HG03442 (cell line): ENCODE measurements at regions not wholly inside any gene's neighbourhood (a gene's known extent, or its start where the extent isn't known, plus 50 kb on each side); places are given as distances from the start of the nearest gene placed in this dataset.

Source experiments
- ATAC-seq: cut with Tn5 transposase; IDR thresholded peaks from one replicate; pipeline ENCODE4 v1.9.1; 2021; ENCODE audit warnings: mild to moderate bottlenecking, moderate library complexity; ENCODE audit not compliant: unreplicated experiment

DNA sequence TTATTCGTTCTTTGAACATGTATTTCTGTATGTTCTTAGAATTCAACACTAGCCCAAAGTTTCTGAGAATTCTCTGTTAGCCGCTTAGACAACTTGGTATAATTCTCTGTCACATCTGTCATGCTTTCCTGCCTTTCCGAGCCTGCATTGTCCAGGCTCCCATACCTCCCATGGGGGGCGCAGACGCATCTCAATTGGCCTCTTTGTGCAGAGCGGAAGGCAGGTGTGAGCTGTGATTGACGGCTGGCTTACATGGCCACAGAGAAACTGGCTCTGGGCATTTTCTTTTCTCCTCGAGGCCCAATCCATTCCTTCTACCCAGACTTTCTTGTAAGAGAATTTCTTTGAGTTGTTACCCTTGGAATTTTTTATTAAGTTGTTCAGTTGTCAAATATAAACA is 132.7 kb upstream of the SESN3 start:
- ATAC-seq = no peak

DNA sequence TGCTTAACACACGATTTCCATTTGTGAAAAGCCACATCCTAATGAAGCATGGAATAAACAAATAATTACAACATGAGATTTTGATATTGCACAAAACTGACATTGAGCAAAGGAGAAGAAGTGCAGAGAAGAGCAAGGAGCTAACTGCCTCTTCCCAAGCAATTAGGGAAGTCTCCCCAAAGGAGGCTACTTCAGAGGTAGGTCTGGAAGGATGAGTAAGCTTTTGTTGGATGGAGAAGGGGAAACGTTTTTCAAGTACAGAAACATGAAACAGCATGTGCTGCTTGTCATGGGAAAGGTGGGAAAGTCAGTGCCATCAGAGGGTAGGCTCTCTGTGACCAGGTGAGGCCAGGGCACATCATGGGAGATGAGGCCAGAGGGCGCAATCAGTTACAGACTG is 132.2 kb upstream of the SESN3 start:
- no peak for ATAC-seq

DNA sequence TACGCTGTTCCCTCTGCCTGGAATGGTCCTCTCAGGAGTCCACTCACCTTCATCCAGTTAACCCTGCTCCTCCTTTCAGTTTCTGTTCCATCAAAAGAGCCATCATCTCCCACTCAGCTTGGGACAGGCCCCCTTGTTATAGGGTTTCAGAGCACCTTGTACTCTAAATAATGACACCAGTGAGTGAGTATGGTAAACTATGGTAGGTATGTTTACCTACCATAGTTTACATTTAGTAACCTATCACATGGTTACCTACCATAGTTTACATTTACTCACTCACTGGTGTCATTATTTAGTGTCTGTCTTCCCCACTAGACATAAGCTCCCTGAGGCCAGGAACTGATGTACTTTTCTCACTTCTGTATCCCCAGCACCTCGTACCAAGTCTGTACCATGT is 130.2 kb upstream of the SESN3 start:
- no peak for ATAC-seq

DNA sequence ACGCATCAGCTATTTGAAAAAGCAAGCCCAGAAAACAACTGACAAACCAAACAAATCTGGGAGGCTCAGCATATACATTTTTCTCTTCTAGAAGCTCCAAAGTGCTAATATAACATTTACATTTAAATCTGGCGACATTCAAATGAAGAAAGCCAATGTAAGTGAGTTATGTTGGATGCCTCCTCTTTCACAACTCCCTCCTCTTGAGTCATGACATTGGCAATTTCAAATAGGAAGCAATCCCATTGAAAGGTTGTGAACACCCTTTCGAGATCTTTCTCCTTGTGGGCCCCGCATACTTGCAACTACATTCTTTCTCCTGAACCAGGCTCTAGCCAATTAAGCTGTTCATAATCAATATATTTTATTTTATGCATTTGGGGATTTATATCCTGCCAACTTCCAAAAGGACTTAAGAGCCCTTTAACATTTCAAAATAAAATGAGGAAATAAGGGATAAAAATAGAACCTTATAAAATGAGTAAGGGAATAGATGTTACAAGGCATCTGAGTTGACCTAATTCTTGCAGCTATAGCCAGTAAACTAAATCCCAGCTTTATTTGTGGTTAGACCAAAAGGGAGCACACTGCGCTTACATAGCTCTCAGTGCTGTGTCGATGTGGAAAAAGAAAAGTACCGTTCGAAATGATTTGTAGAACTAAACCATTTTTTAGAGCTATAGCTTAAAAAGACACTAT is 129.5 kb upstream of the SESN3 start:
- ATAC-seq = no peak

DNA sequence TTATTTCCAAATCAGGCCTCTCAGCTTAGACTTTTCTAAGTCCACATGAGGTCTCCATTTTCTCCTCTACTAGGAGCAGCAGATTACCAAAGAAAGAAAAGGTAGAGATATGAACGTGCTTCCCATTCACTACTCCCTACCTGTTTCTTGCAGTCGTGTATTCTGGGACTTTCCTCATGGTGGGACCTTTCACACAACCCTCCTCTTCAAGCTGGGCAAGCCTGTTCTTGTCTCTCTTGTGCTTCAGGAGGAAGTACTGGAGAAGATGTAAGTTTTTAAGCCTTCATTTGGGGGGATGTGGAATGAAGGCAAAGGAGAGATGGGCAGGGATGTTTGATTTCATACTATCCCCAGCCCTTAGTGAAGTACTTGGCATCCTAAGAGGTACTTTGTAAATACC is 128.8 kb upstream of the SESN3 start:
- ATAC-seq = no peak

DNA sequence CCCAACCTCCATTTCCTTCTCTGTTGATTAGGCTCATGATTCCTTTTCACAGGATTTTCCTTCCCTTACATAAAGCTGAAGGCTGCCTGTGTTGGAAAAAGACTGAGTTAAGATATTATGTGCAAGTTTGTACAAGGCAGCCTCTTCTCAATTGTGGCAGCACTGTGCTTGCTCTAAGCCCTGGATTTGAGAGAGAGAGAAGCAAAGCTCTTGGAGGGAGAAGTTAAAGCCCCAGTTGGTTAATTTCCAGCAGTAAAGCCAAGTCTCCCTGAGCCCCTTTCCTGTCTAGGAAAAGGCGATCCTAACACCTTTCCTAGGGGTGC is 128.3 kb upstream of the SESN3 start:
- ATAC-seq = no peak

DNA sequence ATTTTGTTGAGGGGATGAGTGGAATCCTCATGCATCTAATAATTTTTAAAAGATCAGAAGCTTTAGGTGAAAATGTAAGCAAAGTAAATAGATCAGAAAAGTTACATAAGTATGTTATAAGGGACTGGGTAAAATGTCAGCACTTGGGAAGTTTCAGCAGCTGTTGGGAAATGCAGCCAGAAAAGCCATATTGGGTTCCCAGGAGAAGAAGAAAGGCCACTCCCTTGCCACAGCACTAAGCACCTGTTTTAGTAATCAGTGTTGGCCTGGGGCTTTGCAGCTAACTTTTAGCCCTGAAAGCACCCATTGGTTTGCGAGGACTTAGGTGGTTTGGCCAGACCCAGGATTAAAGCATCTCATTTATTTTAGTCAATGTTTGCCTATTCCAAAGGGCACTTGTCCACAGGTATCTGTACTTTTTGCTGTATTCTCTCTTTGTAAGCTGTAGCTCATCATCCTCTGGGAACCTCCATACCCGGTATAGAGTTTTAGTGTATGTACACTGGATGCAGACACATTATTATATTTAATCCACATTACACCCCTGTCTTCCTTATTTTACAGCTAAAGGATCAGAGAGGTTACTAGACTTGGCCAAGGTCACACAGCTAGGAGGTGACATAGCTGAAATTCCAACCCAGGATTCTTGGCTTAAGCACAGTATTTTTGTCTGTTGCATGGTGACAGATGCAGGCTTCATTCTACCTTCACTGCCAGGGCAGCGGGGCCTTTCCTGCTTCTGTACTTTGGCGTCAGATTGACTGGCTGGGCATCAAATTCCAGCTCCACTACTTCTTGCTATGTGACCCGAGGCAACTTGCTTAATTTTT is 127.7 kb upstream of the SESN3 start:
- no peak for ATAC-seq

DNA sequence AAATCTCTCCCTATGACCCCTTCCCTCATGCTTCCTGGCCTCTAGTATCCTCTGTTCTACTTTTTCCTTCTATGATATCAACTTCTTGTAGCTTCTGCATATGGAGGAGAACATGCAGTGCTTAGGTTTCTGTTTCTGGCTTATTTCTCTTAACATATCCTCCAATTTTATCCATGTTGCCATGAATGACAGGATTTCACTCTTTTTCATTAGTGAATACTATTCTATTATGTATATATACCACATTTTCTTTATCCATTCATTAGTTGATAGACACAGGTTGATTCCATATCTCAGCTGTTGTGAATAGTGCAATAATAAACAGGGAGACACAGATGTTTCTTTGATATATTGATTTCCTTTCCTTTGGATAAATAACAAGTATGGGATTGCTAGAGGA is 123.3 kb upstream of the SESN3 start:
- ATAC-seq = no peak

DNA sequence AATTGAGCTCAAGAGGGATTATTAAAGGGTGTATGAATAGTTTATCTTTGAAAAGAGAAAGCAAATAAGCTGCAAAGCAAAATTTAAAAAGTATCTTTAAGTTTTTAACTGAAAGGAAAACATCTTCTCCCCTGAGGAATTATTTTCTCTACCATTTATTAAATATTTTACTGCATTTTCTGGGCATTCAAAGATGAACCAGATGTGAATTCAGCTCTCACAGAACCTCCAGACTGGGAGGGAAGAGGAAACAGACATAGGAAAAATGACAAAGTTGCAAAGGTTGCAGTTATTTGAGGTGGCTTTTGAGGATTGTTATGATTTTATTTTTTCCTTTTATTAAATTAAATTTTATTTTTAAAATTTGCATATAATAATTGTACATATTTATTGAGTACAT is 122.7 kb upstream of the SESN3 start:
- ATAC-seq = no peak

DNA sequence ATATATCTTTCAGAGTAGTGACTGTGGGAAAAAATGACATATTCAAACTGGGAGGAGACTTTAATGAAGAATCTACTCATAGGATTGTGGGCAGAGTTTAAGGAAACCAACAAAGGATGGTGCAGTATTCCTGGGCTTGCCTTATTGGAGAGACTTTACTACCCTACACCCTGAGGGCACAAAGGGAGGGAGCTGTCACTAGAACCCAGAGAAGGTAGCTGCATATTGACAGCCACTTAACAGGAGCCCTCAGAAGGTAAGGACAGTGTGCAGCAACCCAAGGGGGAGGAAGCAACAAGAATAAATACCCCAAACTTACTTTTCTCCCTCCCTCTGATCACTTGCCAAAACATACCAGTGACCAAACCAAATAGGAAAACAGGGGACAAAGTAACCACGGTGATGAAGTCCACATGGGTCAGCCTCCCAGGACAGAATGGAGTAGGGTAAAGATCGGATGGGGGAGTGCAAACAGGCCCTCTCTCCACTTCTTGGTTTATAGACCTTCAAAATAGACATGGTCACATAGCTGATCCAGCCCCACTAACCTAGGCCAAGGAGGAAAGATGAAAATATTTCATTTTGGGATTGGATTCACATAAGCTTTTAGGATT is 121.8 kb upstream of the SESN3 start:
- no peak for ATAC-seq

DNA sequence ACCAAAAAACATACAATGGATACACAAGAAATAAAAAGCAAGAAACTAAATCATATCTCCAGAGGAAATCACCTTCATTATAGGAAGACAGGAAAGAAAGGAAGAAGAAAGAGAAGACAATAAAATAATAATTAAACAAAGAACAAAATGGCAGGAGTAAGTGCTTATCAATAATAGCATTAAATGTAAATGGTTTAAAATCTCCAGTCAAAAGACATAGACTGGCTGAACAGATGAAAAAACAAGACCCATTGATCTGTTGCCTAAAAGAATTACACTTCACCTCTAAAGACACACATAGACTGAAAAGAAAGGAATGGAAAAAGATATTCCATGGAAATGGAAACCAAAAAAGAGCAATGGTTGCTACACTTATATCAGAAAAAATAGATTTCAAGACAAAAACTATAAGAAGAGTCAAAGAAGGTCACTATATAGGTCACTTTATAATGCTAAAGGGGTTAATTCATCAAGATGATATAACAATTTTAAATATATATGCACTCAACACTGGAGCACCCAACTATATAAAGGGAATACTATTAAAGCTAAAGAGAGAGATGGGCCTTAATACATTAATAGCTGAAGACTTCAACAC is 118.4 kb upstream of the SESN3 start:
- ATAC-seq = no peak

DNA sequence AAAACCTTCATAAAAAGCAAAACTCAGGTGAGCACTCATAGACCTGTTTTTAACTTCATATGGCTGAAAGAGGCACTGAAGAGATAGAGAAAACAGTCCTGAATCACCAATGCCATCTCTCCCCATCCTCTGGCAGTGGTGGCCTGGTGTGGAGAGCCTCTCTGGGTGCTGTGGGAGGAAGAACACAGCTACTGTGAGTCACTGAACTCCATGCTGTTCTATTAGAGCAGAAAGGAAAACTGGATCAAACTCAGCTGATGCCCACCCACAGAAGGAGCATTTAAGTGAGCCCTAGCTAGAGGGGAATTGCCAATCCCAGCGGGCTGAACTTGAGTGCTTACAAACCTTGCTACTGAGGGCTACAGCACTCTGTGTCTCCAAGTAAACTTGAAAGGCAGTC is 115.3 kb upstream of the SESN3 start:
- no peak for ATAC-seq

DNA sequence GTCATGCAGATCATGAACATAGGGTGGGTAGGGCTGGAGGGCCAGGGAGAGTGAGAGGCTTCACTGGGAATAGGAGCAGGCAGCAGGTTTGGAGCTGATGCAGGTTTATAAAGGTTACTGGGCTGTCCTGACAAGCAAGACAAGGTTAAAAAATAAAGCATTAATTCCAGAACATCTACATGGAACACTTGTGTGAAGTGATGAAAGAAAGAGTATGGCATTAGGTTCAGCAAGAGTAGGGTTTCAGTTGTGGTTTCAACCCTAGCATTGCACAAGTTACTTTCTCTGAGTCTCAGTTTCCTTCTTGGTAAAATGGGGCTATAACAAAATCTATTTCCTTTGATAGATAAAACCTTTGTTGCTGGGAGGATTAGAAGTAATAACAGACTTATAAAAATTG is 114.6 kb upstream of the SESN3 start:
- peak; percentile 53 for ATAC-seq

DNA sequence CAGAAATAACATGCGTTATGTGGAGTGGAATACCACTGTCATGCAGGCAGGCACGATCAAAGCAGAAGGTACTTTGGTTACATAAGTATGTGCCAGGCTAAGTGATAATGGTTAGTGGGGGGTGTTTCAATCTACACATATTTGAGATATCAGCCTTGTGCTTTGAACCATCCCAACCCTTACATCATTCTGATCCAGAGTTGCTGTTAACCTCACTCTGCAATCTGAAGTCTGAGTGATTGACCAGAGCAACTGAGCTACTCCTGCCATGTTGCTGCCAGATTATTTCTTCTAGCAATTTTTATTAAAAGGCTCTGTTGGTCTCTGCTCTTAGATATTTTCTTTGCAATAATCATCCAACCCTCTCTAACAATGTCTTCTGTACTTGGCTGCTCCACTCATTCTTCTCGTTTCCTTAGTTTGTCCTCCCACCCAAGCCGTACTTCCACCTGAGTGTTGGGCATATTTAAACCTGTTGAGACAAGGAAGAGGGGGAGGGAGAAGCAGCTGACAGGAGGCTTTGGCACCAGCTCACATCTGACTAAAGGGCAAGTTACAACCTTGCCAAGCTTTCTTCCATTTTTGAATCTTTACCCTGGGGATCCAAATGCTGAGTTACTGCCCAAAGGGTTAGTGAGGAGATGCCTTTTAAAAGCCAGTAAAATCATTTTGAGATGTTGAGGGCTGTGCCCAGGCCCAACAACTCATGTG is 114.1 kb upstream of the SESN3 start:
- no peak for ATAC-seq

DNA sequence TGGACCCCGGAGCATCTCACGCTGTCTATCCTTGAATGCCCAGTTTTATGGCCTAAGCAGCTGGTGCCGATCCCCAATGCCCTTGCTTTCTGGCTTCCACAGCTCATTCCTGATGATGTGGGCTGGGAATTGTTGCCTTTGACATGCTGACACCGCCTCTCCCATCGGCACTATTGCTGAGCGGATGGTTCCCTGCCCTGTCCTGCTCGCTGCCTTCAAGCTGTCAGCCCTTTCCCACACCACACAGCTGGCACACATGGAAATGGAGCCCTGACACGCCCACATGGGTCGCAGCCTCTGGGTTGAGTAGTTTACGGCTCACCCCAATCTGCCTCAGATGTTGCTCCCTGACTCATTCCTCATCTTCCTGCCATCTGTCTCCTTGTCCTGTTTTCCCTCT is 110.2 kb upstream of the SESN3 start:
- ATAC-seq = no peak

DNA sequence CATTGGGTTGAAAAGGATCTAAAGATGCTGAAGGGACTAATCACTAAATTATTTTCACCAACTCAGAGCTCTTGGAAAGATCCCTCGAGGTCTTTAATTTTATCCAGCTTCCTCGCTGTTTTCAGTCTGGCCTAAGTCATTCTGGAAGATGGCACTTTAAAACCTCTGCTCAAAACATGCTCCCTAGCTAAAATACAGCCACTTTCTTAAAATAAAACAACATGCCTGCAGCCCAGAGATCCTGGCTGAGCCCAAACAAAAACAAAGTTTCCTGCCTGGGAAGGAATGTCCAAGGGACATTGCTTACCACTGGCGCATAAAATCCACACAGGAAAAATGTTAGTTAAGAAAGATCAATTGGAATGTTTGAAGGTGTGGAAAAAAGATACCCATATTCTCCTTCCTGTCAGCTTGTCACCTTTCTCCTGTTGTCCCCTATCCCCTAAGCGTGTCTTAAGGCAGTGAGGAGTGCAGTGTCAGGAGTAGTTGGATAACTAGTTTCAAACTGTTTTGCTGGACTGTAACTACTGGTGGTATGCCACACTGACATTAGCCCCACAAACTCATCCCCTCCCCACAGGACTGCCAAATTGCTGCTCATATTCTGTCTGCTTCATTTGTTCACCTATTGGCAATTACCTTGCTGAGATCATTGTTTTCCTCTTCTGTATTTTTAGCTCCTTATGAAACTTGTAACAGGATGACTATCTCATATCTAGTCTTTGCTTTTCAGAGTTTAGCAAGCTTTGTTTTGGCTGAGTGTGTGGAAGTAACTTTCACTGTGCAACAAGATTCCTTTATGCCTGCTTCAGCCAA is 108.3 kb upstream of the SESN3 start:
- ATAC-seq = peak; percentile 38

DNA sequence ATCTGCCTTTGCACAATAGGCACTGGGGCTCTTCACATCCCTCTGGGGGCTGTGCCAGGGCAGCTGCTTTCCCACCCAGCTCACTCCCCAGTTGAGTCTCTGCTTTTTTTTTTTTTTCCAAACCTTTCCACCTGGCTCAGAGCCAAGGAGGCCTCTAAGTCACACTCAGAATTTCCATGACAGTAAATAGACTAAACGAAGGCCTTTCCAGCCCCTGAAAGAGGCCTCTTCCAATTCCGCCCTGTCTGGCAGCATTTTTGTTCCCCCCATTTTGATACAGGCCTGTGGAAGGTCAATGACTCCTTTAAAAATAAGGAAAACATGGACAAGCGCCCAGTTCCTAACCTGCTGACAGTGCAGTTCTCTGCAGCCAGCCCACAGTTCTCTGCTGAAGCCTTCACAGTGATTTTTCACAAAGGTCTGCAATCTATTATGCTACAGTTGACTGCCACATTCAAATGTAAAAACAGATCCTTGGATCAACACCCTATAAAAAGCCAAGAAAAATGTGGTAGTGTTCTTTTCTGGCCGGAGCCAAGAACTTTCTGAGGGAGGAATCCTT is 107.5 kb upstream of the SESN3 start:
- no peak for ATAC-seq

DNA sequence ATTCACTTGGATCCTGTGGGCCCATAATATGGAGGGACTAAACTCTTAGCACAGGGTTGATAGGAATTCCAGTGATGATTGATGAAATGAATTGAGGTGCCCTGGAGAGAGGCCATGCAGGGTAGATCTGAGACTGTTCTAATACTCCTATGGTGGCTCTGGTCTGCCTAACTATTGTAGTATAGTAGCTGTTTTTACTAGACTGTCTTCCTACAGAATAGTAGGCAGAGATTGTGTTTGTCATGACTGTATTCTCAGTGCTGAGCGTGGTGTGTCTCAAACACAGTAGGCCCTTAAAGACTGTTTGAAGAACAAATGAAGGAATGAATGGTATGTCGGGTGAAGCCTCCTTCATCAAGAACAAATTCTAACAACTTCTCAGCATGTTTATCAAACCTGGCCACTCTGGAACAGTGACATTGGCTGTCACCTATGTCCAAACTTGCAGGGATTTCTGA is 107.0 kb upstream of the SESN3 start:
- ATAC-seq = peak; percentile 1

DNA sequence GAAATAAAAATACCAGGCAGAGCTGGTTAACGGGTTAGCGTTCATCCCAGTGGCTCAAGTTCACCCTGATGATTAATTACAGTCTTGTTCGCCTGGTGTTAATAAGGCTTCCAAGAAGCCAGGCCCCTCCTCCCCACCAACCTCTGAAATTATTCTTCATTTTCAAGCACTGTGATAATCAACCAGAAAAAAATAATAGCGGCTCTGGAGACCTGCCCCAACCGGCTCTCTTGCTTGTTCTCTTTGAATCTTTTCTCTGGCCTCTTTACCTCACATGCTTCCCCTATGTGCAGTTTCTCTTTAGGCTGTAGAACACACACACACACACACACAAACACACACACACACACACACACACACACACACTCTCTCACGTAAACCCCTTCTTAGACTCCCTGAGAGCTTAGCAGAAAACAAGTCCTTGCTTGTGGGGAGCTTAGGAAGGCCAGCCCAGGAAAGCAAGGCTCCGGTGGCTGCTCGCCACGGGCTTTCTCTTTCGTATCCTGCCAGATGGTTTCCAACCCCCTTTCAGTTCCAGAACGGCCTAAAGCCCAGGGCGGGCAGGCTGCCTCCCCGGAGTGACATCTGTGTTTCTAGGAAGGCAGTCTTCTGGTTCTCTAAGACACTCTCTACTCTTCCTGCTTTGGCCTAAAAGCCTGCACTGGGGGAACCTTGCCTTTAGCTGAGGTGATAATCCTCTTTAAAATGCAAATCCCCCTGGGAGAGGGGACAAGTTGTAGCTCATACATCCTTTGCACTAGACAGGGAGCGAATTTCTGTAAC is 106.4 kb upstream of the SESN3 start:
- ATAC-seq = peak; percentile 79
